ENCODE measurements at regions not wholly inside any gene's neighbourhood (a gene's known extent, or its start where the extent isn't known, plus 50 kb on each side); places are given as distances from the start of the nearest gene placed in this dataset.

GRCh38 chr3:189108067-189108466 lies 63.7 kb upstream of the TPRG1 start:
- no peak for ATAC-seq
- DNase-seq: no peak
- Histone ChIP-seq H3K4me3 (no peak overlapping the region), H3K9me3 (no peaks in the 10 kb centered on the region), H3K27me3 (no peaks in the 10 kb centered on the region), H3K36me3 (no peaks in the 10 kb centered on the region), H3K4me1 (no peaks in the 10 kb centered on the region), H3K27ac (no peak overlapping the region)
- in situ Hi-C loops (cut with MboI; ENCODE audit: low sequenced_read_pairs in 4 of 4): no loop called here
- intact Hi-C loops (cut with DNase I; ENCODE audit: low total_unique reads): no loop called here
- no peak for TF ChIP-seq CTCF (IDR thresholded peaks at IDR 0.05 in 4 of 5, conservative IDR thresholded peaks at IDR 0.05 in 1 of 5)
- no peak for TF ChIP-seq POLR2A (IDR thresholded peaks at IDR 0.05)

DNA sequence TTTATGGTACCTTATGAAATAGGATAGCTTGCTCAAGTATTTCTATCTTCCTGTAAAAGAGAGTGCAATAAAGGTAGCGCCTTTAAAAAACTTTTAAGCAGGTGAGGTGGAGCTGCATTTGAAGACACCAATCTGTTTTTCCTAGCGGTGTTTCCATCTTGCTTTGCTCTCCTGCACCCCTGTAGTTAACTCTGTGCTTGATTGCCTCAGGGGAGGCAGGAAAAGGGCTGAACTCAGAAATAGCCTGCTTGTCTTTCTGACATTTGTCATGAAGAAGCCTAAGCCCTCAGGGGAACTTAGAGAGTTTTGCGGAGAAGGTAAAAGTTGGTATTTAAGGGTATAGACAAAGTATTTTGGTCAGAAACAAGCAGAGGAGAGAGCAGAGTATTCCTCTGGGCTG lies 63.0 kb upstream of the TPRG1 start:
- ATAC-seq (no peak), DNase-seq (no peak)
- H3K4me3 ChIP-seq: no peak overlapping the region
- in situ Hi-C loops (cut with MboI; ENCODE audit: low sequenced_read_pairs in 4 of 4) (no loop called here), intact Hi-C loops (cut with DNase I; ENCODE audit: low total_unique reads) (no loop called here)
- no peaks in the 10 kb centered on the region for H3K9me3 ChIP-seq
- H3K36me3 ChIP-seq: no peaks in the 10 kb centered on the region
- H3K27me3 ChIP-seq: no peaks in the 10 kb centered on the region
- H3K4me1 ChIP-seq: no peaks in the 10 kb centered on the region
- TF ChIP-seq POLR2A (IDR thresholded peaks at IDR 0.05): no peak
- TF ChIP-seq CTCF (IDR thresholded peaks at IDR 0.05 in 4 of 5, conservative IDR thresholded peaks at IDR 0.05 in 1 of 5): no peak
- no peak overlapping the region for H3K27ac ChIP-seq

GRCh38 chr3:189109145-189109544 lies 62.6 kb upstream of the TPRG1 start:
- Histone ChIP-seq H3K27me3 (no peaks in the 10 kb centered on the region), H3K9me3 (no peaks in the 10 kb centered on the region), H3K27ac (no peak overlapping the region), H3K4me3 (no peak overlapping the region), H3K36me3 (no peaks in the 10 kb centered on the region), H3K4me1 (no peaks in the 10 kb centered on the region)
- no peak for DNase-seq
- ATAC-seq: no peak
- TF ChIP-seq POLR2A (IDR thresholded peaks at IDR 0.05): no peak
- TF ChIP-seq CTCF (IDR thresholded peaks at IDR 0.05 in 4 of 5, conservative IDR thresholded peaks at IDR 0.05 in 1 of 5): no peak
- intact Hi-C loops (cut with DNase I; ENCODE audit: low total_unique reads) (no loop called here), in situ Hi-C loops (cut with MboI; ENCODE audit: low sequenced_read_pairs in 4 of 4) (no loop called here)

DNA sequence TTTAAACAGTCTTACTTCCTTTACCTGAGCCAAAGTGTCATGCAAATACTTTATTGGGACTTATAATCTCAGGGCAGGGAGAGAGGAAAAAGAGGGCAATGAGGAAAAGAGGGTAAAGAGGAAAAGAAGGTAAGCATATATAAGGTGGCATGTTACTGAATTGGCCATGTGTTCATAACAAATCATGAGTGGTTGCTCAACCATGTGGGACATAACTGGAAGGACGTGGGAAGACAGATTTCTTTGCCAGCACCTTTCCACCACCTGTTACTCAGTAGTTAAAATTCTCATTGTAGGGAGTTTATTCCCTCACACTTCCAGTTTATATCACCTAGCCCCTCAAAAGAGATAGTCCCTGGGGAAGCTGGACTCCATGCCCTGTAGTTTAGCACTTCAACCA lies 54.7 kb upstream of the TPRG1 start:
- H3K9me3 ChIP-seq: no peaks in the 10 kb centered on the region
- H3K4me1 ChIP-seq: peaks cover 0 to 6% of the 10 kb centered on the region in 2 donors
- TF ChIP-seq POLR2A (IDR thresholded peaks at IDR 0.05) (no peak), CTCF (IDR thresholded peaks at IDR 0.05 in 4 of 5, conservative IDR thresholded peaks at IDR 0.05 in 1 of 5) (no peak)
- no peak for DNase-seq
- H3K4me3 ChIP-seq: no peak overlapping the region
- no peak for ATAC-seq
- no peaks in the 10 kb centered on the region for H3K36me3 ChIP-seq
- no peaks in the 10 kb centered on the region for H3K27me3 ChIP-seq
- intact Hi-C loops (cut with DNase I; ENCODE audit: low total_unique reads) (no loop called here), in situ Hi-C loops (cut with MboI; ENCODE audit: low sequenced_read_pairs in 4 of 4) (no loop called here)
- peak overlapping the region in 2 of 4 donors; percentile 13 to 35 for H3K27ac ChIP-seq

DNA sequence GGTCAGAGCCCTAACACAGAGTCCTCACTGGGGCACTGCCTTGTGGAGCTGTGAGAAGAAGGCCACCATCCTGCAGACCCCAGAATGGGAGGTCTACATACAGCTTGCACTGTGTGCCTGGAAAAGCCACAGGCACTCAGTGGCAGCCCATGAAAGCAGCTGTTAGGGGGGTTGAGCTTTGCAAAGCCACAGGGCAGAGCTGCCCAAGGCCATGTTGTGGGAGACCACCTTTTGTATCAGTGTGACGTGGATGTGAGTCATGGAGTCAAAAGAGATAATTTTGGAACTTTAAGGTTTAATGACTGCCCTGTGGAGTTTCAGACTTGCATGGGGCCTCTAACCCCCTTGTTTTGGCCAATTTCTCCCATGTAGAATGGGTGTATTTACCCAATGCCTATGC lies 52.9 kb upstream of the TPRG1 start:
- Histone ChIP-seq H3K9me3 (no peaks in the 10 kb centered on the region), H3K4me1 (peaks cover 14 to 24% of the 10 kb centered on the region in 2 donors), H3K27me3 (no peaks in the 10 kb centered on the region), H3K36me3 (no peaks in the 10 kb centered on the region), H3K4me3 (no peak overlapping the region), H3K27ac (no peak overlapping the region)
- ATAC-seq (no peak), DNase-seq (no peak)
- in situ Hi-C loops (cut with MboI; ENCODE audit: low sequenced_read_pairs in 4 of 4) (no loop called here), intact Hi-C loops (cut with DNase I; ENCODE audit: low total_unique reads) (no loop called here)
- no peak for TF ChIP-seq CTCF (IDR thresholded peaks at IDR 0.05 in 4 of 5, conservative IDR thresholded peaks at IDR 0.05 in 1 of 5)
- TF ChIP-seq POLR2A (IDR thresholded peaks at IDR 0.05): no peak

Measured in gastrocnemius medialis (tissue), 4 donors.